Heart left ventricle (tissue), 13 donors: ENCODE measurements at regions not wholly inside any gene's neighbourhood (a gene's known extent, or its start where the extent isn't known, plus 50 kb on each side); places are given as distances from the start of the nearest gene placed in this dataset.

Experiments
- CTCF ChIP-seq, 12 donors: fragments of 200-600 bp; sonication (generic) in 4 of 12; IDR thresholded peaks; one replicate each; pipeline versions ENCODE4 v1.5.0 to v1.8.0; 2018 to 2022; ENCODE audit warnings: antibody characterized with exemption in 12 of 12, mild to moderate bottlenecking in 5 of 12
- POLR2A ChIP-seq, 2 donors: fragments of 450-650 bp; IDR thresholded peaks; one replicate each; pipeline ENCODE4 v1.6.1; 2017; ENCODE audit warnings: antibody characterized with exemption in 2 of 2, mild to moderate bottlenecking in 2 of 2, moderate library complexity in 2 of 2
- donor health status: ischemic (EF 13 %, LVEDD 7.1; RV severe dilation, severe dysfunction).
- donor health status: DM: no; HTN: yes; CAD: no.
- donor health status: DM: no; HTN: no; CAD: no.
- donor health status: ischemic (EF 25% LVEDD 6.9; RV normal size, moderate dysfunction).
- donor health status: ischemic (EF 25% LVEDD 5.7; RV mildly dilated, moderate dysfunction).
- donor health status: ischemic (EF 35%, LVEDD 5.7; RV mildly dilated, moderate dysfunction).
- donor health status: nonischemic (EF 11% LVEDD 7.7; RV severe dilation, severe dysfunction).
- donor health status: DM: yes; HTN: yes; CAD: no.
- donor health status: PGD.
- donor health status: ischemic (EF 29% LVEDD 5.4; RV normal size, mild dysfunction).
- donor health status: nonischemic (EF 23%, LVEDD 6.1; RV moderate dilation, normal function).

- TF ChIP-seq CTCF (IDR thresholded peaks at IDR 0.05) (no peak), POLR2A (IDR thresholded peaks at IDR 0.05) (no peak)
Measured at GRCh38 chr6:128617285-128617684, 96.9 kb upstream of the PTPRK start.
